H9 (cell line): ENCODE measurements at regions not wholly inside any gene's neighbourhood (a gene's known extent, or its start where the extent isn't known, plus 50 kb on each side); places are given as distances from the start of the nearest gene placed in this dataset.
A peak's percentile ranks its signal among the peaks of the same experiment; 100 is the strongest.

Source experiments
- DNase-seq: peaks from one replicate; pipeline ENCODE4 v3.0.0-alpha.2; 2017
- H2AFZ ChIP-seq: one replicate; pipeline ENCODE4 v1.6.1; 2013; ENCODE audit warnings: mild to moderate bottlenecking, low read length, control low read depth, moderate library complexity
- H2AK5ac ChIP-seq: 2 replicates; pipeline ENCODE4 v1.6.1; 2013; ENCODE audit warnings: low read length, control low read depth, mixed read lengths; ENCODE audit not compliant: insufficient read length
- H2BK120ac ChIP-seq: one replicate; pipeline ENCODE4 v1.6.1; 2013; ENCODE audit warnings: low read depth, mild to moderate bottlenecking, low read length, control low read depth, inconsistent platforms; ENCODE audit not compliant: poor library complexity, severe bottlenecking
- H2BK12ac ChIP-seq: 2 replicates; pipeline ENCODE4 v1.6.1; 2013; ENCODE audit warnings: low read length, control low read depth, mixed read lengths, low read depth; ENCODE audit not compliant: insufficient read length
- H2BK15ac ChIP-seq: 2 replicates; pipeline ENCODE4 v1.6.1; 2013; ENCODE audit warnings: low read depth, low read length, control low read depth
- H2BK20ac ChIP-seq: one replicate; pipeline ENCODE4 v1.6.1; 2013; ENCODE audit warnings: low read depth, mild to moderate bottlenecking, low read length, control low read depth, inconsistent platforms; ENCODE audit not compliant: poor library complexity, severe bottlenecking
- H2BK5ac ChIP-seq: 2 replicates; pipeline ENCODE4 v1.6.1; 2013; ENCODE audit warnings: low read length, control low read depth, mixed read lengths; ENCODE audit not compliant: insufficient read length
- H3K14ac ChIP-seq: 2 replicates; pipeline ENCODE4 v1.6.1; 2013; ENCODE audit warnings: low read length, control low read depth; ENCODE audit not compliant: insufficient read depth
- H3K18ac ChIP-seq: 2 replicates; pipeline ENCODE4 v1.6.1; 2013; ENCODE audit warnings: low read depth, mild to moderate bottlenecking, mixed read lengths, low read length, control low read depth; ENCODE audit not compliant: insufficient read length
- H3K23ac ChIP-seq: 2 replicates; pipeline ENCODE4 v1.6.1; 2013; ENCODE audit warnings: low read length, control low read depth, mixed read lengths, low read depth; ENCODE audit not compliant: insufficient read length
- H3K23me2 ChIP-seq: 2 replicates; pipeline ENCODE4 v1.6.1; 2013; ENCODE audit warnings: low read depth, mild to moderate bottlenecking, mixed read lengths, low read length, control low read depth; ENCODE audit not compliant: insufficient read length, poor library complexity, severe bottlenecking
- H3K27ac ChIP-seq: 2 replicates; pipeline ENCODE4 v1.5.1; 2013; ENCODE audit warnings: low read length, control low read depth, mixed read lengths, low read depth; ENCODE audit not compliant: insufficient read length
- H3K27me3 ChIP-seq: 2 replicates; pipeline ENCODE4 v1.6.1; 2013; ENCODE audit warnings: low read length, control low read depth, inconsistent platforms; ENCODE audit not compliant: insufficient read depth
- H3K4ac ChIP-seq: 2 replicates; pipeline ENCODE4 v1.6.1; 2013; ENCODE audit warnings: low read depth, mild to moderate bottlenecking, control low read depth, inconsistent platforms, low read length, moderate library complexity
- H3K4me1 ChIP-seq: 2 replicates; pipeline ENCODE4 v1.6.1; 2013; ENCODE audit warnings: low read length, control low read depth, inconsistent platforms; ENCODE audit not compliant: insufficient read depth
- H3K4me2 ChIP-seq: 2 replicates; pipeline ENCODE4 v1.6.1; 2013; ENCODE audit warnings: low read length, control low read depth, mixed read lengths; ENCODE audit not compliant: insufficient read length, insufficient read depth
- H3K56ac ChIP-seq: 2 replicates; pipeline ENCODE4 v1.6.1; 2013; ENCODE audit warnings: low read depth, mild to moderate bottlenecking, mixed read lengths, low read length, control low read depth; ENCODE audit not compliant: insufficient read length
- H3K79me1 ChIP-seq: 2 replicates; pipeline ENCODE4 v1.6.1; 2013; ENCODE audit warnings: low read depth, mild to moderate bottlenecking, moderate library complexity, low read length, control low read depth, inconsistent platforms; ENCODE audit not compliant: insufficient read depth, poor library complexity, severe bottlenecking
- H3K79me2 ChIP-seq: 2 replicates; pipeline ENCODE4 v1.6.1; 2013; ENCODE audit warnings: low read length, control low read depth, inconsistent platforms; ENCODE audit not compliant: insufficient read depth
- H3K9ac ChIP-seq: 2 replicates; pipeline ENCODE4 v1.6.1; 2013; ENCODE audit warnings: low read length, control low read depth, mixed read lengths; ENCODE audit not compliant: insufficient read length; ENCODE audit errors: extremely low read depth
- H3K9me3 ChIP-seq: one replicate; pipeline ENCODE4 v1.6.1; 2013; ENCODE audit warnings: low read depth, low read length, inconsistent platforms; ENCODE audit not compliant: control insufficient read depth
- H3T11ph ChIP-seq: one replicate; pipeline ENCODE4 v1.6.1; 2013; ENCODE audit warnings: mild to moderate bottlenecking, low read length, control low read depth, inconsistent platforms
- H4K20me1 ChIP-seq: one replicate; pipeline ENCODE4 v1.6.1; 2013; ENCODE audit not compliant: control insufficient read depth, insufficient read length, insufficient read depth
- H4K5ac ChIP-seq: 2 replicates; pipeline ENCODE4 v1.6.1; 2013; ENCODE audit warnings: low read depth, mild to moderate bottlenecking, mixed read lengths, low read length, control low read depth; ENCODE audit not compliant: insufficient read length
- H4K8ac ChIP-seq: replicated peaks from 2 replicates; pipeline ENCODE4 v1.6.1; 2013; ENCODE audit warnings: low read length, control low read depth, mixed read lengths, low read depth; ENCODE audit not compliant: insufficient read length
- H4K91ac ChIP-seq: 2 replicates; pipeline ENCODE4 v1.6.1; 2013; ENCODE audit warnings: low read depth, mild to moderate bottlenecking, moderate library complexity, mixed read lengths, low read length, control low read depth; ENCODE audit not compliant: insufficient read length
- H3K27ac Mint-ChIP-seq, 3 experiments: 2 replicates in 2 of 3; 3 replicates in 1 of 3; pipeline ENCODE4 v1.8.0; 2020 to 2021; ENCODE audit warnings: mixed read lengths in 3 of 3, mild to moderate bottlenecking in 1 of 3, moderate library complexity in 1 of 3
- H3K27me3 Mint-ChIP-seq: 2 replicates; pipeline ENCODE4 v1.8.0; 2021; ENCODE audit warnings: low read depth, mild to moderate bottlenecking, moderate library complexity, mixed read lengths
- H3K36me3 Mint-ChIP-seq, 3 experiments: 2 replicates in 2 of 3; 3 replicates in 1 of 3; pipeline ENCODE4 v1.8.0; 2020 to 2021; ENCODE audit warnings: low read depth in 3 of 3, mixed read lengths in 3 of 3; ENCODE audit not compliant: insufficient read depth in 1 of 3
- H3K4me1 Mint-ChIP-seq, 2 experiments: 2 replicates each; pipeline ENCODE4 v1.8.0; 2020; ENCODE audit warnings: mixed read lengths in 2 of 2
- H3K4me3 Mint-ChIP-seq, 2 experiments: 2 replicates in 1 of 2; 3 replicates in 1 of 2; pipeline ENCODE4 v1.8.0; 2020 to 2021; ENCODE audit warnings: mild to moderate bottlenecking in 2 of 2, mixed read lengths in 2 of 2, moderate library complexity in 1 of 2
- H3K9me3 Mint-ChIP-seq, 2 experiments: 2 replicates in 1 of 2; 3 replicates in 1 of 2; pipeline ENCODE4 v1.8.0; 2020; ENCODE audit warnings: mild to moderate bottlenecking in 2 of 2, mixed read lengths in 2 of 2, moderate library complexity in 1 of 2
- CTCF ChIP-seq: fragments of 200-600 bp; sonication (generic); conservative IDR thresholded peaks from 3 replicates; pipeline ENCODE4 v1.8.0; 2021; ENCODE audit warnings: antibody characterized with exemption, mild to moderate bottlenecking
- WGBS: extraction: QIAGEN DNeasy Blood & Tissue Kit; methylation state at CpG from one replicate; pipeline ENCODE4 v1.1.7; 2013; ENCODE audit warnings: missing lambda C conversion rate, low lambda C conversion rate, mixed read lengths; ENCODE audit not compliant: insufficient read length; ENCODE audit errors: extremely low coverage; 5-methylcytosine and 5-hydroxymethylcytosine counted together

GRCh38 chr17:56707312-56708219, 114.1 kb downstream of the NOG start:
- no peaks in the 10 kb centered on the region for H4K20me1 ChIP-seq
- no peak overlapping the region for H3T11ph ChIP-seq
- H2BK15ac ChIP-seq = no peak overlapping the region
- peak overlapping the region; percentile 12 to 77; a peak in 3 of 5 replicates for H3K4me3 Mint-ChIP-seq
- peak overlapping the region; percentile 52 for H3K4me2 ChIP-seq
- no peaks in the 10 kb centered on the region for H3K9me3 Mint-ChIP-seq
- no peak overlapping the region for H2BK120ac ChIP-seq
- H3K18ac ChIP-seq = no peak overlapping the region
- H3K27me3 Mint-ChIP-seq = peaks cover 2% of the 10 kb centered on the region
- H2AFZ ChIP-seq = no peak overlapping the region
- DNase-seq = peak; percentile 72
- H3K4me1 Mint-ChIP-seq = peaks cover 14 to 31% of the 10 kb centered on the region in 2 experiments
- H4K91ac ChIP-seq = no peak overlapping the region
- no peaks in the 10 kb centered on the region for H3K79me2 ChIP-seq
- no peak overlapping the region for H3K9ac ChIP-seq
- H3K36me3 Mint-ChIP-seq = no peaks in the 10 kb centered on the region
- no peaks in the 10 kb centered on the region for H3K9me3 ChIP-seq
- H3K27me3 ChIP-seq = no peaks in the 10 kb centered on the region
- H3K27ac ChIP-seq = no peak overlapping the region
- no peaks in the 10 kb centered on the region for H3K4me1 ChIP-seq
- H4K5ac ChIP-seq = no peak overlapping the region
- H2BK12ac ChIP-seq = no peak overlapping the region
- no peak overlapping the region for H3K23ac ChIP-seq
- H3K27ac Mint-ChIP-seq = peak overlapping the region in 1 of 3 experiments; percentile 91; a peak in 3 of 7 replicates
- H2BK20ac ChIP-seq = no peak overlapping the region
- H3K4ac ChIP-seq = no peak overlapping the region
- TF ChIP-seq CTCF = no peak
- no peak overlapping the region for H4K8ac ChIP-seq
- no peak overlapping the region for H3K14ac ChIP-seq
- WGBS = no CpG with 5 or more reads among the region's 19 CpGs
- no peaks in the 10 kb centered on the region for H3K79me1 ChIP-seq
- H3K56ac ChIP-seq = no peak overlapping the region
- H2BK5ac ChIP-seq = no peak overlapping the region
- H2AK5ac ChIP-seq = no peak overlapping the region
- H3K23me2 ChIP-seq = peaks cover 3% of the 10 kb centered on the region
